Parathyroid adenoma (tissue), 2 donors: ENCODE measurements at regions not wholly inside any gene's neighbourhood (a gene's known extent, or its start where the extent isn't known, plus 50 kb on each side); places are given as distances from the start of the nearest gene placed in this dataset.

ENCODE experiments used
- H2AFZ ChIP-seq: fragments of 300-600 bp; sonication (generic); one replicate; pipeline ENCODE4 v1.7.0; 2017; ENCODE audit warnings: antibody characterized with exemption, mild to moderate bottlenecking
- H3K27ac ChIP-seq: fragments of 300-600 bp; sonication (generic); one replicate; pipeline ENCODE4 v1.7.0; 2017
- H3K27me3 ChIP-seq: fragments of 300-600 bp; sonication (generic); one replicate; pipeline ENCODE4 v1.7.0; 2017; ENCODE audit warnings: low read length; ENCODE audit not compliant: control insufficient read depth, insufficient read depth
- H3K36me3 ChIP-seq: fragments of 300-600 bp; sonication (generic); one replicate; pipeline ENCODE4 v1.7.0; 2017; ENCODE audit warnings: low read length; ENCODE audit not compliant: control insufficient read depth, insufficient read depth
- H3K4me1 ChIP-seq: fragments of 300-600 bp; sonication (generic); one replicate; pipeline ENCODE4 v1.7.0; 2017; ENCODE audit warnings: control low read depth
- H3K4me2 ChIP-seq: fragments of 300-600 bp; sonication (generic); one replicate; pipeline ENCODE4 v1.7.0; 2017; ENCODE audit warnings: low read length
- H3K4me3 ChIP-seq: fragments of 300-600 bp; sonication (generic); one replicate; pipeline ENCODE4 v1.7.0; 2017; ENCODE audit warnings: low read depth, low read length
- H3K79me2 ChIP-seq: fragments of 300-600 bp; sonication (generic); one replicate; pipeline ENCODE4 v1.7.0; 2017; ENCODE audit warnings: control low read depth
- H3K9ac ChIP-seq: fragments of 300-600 bp; sonication (generic); one replicate; pipeline ENCODE4 v1.7.0; 2017; ENCODE audit warnings: mild to moderate bottlenecking
- H3K9me3 ChIP-seq: fragments of 300-600 bp; sonication (generic); one replicate; pipeline ENCODE4 v1.7.0; 2017; ENCODE audit warnings: low read length; ENCODE audit not compliant: control insufficient read depth
- TF ChIP-seq, protein P1 (sequence below): fragments of 300-600 bp; sonication (generic); IDR thresholded peaks from one replicate; pipeline ENCODE4 v1.7.0; 2017; ENCODE audit warnings: antibody characterized with exemption, mild to moderate bottlenecking
- donor health status: primary hyperparathyroidism.

DNA sequence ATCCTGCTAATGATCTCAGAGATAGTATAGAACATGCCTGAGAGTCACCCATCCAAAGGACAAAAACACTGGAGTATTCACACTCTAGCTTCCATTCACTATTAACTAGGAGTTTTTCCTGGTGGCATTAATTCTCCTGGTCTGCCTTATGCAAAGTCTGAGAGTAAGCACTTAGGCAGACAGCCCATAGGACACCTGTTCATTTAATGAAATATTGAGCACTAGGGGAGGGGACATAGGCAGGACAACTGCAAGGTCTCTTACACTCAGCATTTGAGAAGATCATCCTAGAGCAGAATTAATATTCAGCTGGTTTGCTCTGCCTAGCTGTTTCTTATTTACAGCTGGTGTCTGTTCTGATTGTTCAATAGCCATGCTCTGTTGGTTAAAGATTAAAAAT is 508.5 kb downstream of the CENPC start:
- Histone ChIP-seq H3K9me3 (no peaks in the 10 kb centered on the region), H3K27ac (no peak overlapping the region), H3K4me1 (no peaks in the 10 kb centered on the region), H2AFZ (no peak overlapping the region), H3K9ac (no peak overlapping the region), H3K79me2 (no peaks in the 10 kb centered on the region), H3K4me3 (no peak overlapping the region), H3K27me3 (no peaks in the 10 kb centered on the region), H3K4me2 (no peak overlapping the region), H3K36me3 (no peaks in the 10 kb centered on the region)
- TF ChIP-seq, protein P1, sequence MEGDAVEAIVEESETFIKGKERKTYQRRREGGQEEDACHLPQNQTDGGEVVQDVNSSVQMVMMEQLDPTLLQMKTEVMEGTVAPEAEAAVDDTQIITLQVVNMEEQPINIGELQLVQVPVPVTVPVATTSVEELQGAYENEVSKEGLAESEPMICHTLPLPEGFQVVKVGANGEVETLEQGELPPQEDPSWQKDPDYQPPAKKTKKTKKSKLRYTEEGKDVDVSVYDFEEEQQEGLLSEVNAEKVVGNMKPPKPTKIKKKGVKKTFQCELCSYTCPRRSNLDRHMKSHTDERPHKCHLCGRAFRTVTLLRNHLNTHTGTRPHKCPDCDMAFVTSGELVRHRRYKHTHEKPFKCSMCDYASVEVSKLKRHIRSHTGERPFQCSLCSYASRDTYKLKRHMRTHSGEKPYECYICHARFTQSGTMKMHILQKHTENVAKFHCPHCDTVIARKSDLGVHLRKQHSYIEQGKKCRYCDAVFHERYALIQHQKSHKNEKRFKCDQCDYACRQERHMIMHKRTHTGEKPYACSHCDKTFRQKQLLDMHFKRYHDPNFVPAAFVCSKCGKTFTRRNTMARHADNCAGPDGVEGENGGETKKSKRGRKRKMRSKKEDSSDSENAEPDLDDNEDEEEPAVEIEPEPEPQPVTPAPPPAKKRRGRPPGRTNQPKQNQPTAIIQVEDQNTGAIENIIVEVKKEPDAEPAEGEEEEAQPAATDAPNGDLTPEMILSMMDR, result no peak

DNA sequence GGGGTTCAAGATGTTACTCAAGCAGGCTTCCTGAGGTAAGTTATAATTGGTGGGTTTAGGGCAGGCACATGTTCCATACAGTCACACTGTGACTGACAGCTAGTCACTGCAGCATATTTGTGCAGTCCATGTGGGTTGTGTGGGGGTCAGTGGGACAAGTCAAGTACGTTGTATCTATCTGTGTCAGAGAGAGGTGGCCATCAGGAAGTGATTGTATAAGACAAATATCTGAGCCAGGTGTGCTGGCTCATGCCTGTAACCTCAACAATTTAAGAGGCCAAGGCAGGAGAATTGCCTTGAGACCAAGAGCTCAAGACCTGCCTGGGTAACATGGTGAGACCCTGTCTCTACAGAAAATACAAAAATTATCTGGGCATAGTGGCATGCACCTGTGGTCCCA is 509.3 kb downstream of the CENPC start:
- H3K4me1 ChIP-seq, result no peaks in the 10 kb centered on the region
- H3K79me2 ChIP-seq, result no peaks in the 10 kb centered on the region
- no peak overlapping the region for H3K4me3 ChIP-seq

DNA sequence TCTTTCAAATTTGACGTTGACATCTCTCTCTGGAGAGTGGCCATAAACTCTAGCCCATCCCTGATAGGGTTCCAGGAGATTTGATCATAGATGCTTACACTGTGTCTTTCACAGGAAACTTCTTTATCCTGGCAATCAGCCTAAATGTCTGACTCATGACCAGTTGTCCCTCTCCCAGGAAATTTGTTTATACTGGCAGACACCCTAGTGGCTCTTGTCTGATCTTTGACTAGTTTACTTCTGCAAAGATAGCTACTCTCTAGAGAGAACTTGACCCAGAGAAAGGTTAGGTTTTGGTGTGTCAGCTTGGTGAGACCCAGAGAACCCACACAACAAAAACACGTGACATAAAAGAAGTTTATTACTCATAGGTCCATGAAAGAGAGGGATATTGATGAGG is 509.8 kb downstream of the CENPC start:
- Histone ChIP-seq H3K27ac (no peak overlapping the region), H3K27me3 (no peaks in the 10 kb centered on the region), H3K4me1 (no peaks in the 10 kb centered on the region), H3K4me3 (no peak overlapping the region), H3K9ac (no peak overlapping the region), H3K79me2 (no peaks in the 10 kb centered on the region), H3K9me3 (no peaks in the 10 kb centered on the region), H2AFZ (no peak overlapping the region), H3K4me2 (no peak overlapping the region), H3K36me3 (no peaks in the 10 kb centered on the region)
- TF ChIP-seq, protein P1, result no peak

More for the DNA sequence above, 509.3 kb downstream of the CENPC start:
- H3K9me3 ChIP-seq, result no peaks in the 10 kb centered on the region
- TF ChIP-seq, protein P1, result no peak
- no peaks in the 10 kb centered on the region for H3K36me3 ChIP-seq
- H3K4me2 ChIP-seq, result no peak overlapping the region
- H3K9ac ChIP-seq, result no peak overlapping the region
- no peak overlapping the region for H3K27ac ChIP-seq
- no peaks in the 10 kb centered on the region for H3K27me3 ChIP-seq
- H2AFZ ChIP-seq, result no peak overlapping the region

DNA sequence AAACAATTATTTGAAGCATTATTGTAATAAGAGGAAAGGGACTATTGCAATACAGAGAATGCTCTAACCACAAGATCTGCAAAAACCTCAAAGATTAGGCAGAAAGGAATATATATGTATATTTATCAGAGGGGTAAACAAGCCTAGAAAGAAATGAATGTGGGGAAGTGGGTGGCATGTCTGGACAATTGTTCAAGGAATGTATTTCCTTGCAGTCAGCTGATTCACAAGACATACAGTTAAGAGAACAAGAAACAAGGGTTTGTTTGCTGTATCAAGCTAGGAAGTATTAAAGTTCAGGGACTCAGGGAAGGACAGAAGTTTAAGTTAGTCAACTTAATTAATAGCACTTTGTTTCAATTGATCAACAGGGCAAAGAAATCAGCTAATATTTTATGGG is 514.7 kb downstream of the CENPC start:
- no peaks in the 10 kb centered on the region for H3K27me3 ChIP-seq
- no peaks in the 10 kb centered on the region for H3K79me2 ChIP-seq
- no peak overlapping the region for H3K9ac ChIP-seq
- H3K4me3 ChIP-seq, result no peak overlapping the region
- H3K27ac ChIP-seq, result no peak overlapping the region
- H3K9me3 ChIP-seq, result no peaks in the 10 kb centered on the region
- no peak overlapping the region for H2AFZ ChIP-seq
- TF ChIP-seq, protein P1, result no peak
- H3K4me1 ChIP-seq, result no peaks in the 10 kb centered on the region
- no peaks in the 10 kb centered on the region for H3K36me3 ChIP-seq
- H3K4me2 ChIP-seq, result no peak overlapping the region

DNA sequence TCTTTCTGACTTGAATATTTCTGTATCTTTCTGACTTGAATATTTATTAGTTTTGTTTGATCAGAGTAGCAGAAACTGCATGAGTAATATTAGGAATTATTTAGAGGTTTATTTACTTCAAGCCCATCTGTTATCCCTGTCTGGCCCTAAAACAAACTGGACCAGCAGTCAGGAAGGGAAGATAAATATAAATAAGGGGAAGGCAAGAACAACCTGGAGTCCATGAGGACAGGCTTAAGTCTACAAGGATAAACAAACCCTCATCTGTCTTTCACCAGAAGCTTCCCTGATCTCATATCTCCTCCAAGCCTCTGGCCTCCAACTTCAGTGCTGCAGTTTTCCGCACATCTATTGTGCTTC is 524.9 kb downstream of the CENPC start:
- no peak overlapping the region for H3K27ac ChIP-seq
- no peak overlapping the region for H2AFZ ChIP-seq
- H3K79me2 ChIP-seq, result no peaks in the 10 kb centered on the region
- no peaks in the 10 kb centered on the region for H3K36me3 ChIP-seq
- H3K9me3 ChIP-seq, result no peaks in the 10 kb centered on the region
- no peak overlapping the region for H3K4me2 ChIP-seq
- H3K4me3 ChIP-seq, result no peak overlapping the region
- no peak overlapping the region for H3K9ac ChIP-seq
- no peaks in the 10 kb centered on the region for H3K4me1 ChIP-seq
- no peaks in the 10 kb centered on the region for H3K27me3 ChIP-seq
- TF ChIP-seq, protein P1, result no peak
